H1 (cell line): ENCODE measurements at regions not wholly inside any gene's neighbourhood (a gene's known extent, or its start where the extent isn't known, plus 50 kb on each side); places are given as distances from the start of the nearest gene placed in this dataset.

Experiments
- BACH1 ChIP-seq: IDR thresholded peaks from 2 replicates; pipeline ENCODE4 v1.6.1; 2012; ENCODE audit warnings: low read length, improper control_type of control experiment
- CBX5 ChIP-seq: fragments of 300-800, 300-1000 bp; sonication (generic); IDR thresholded peaks from 2 replicates; pipeline ENCODE4 v1.7.1; 2016; ENCODE audit warnings: antibody characterized with exemption, low read length, low read depth
- SIRT6 ChIP-seq: IDR thresholded peaks from one replicate; pipeline ENCODE4 v1.7.1; 2012; ENCODE audit warnings: low read length, inconsistent platforms
- YY1 ChIP-seq: IDR thresholded peaks from 2 replicates; pipeline ENCODE4 v1.6.1; 2011; ENCODE audit warnings: low read depth, mild to moderate bottlenecking, low read length
- TF ChIP-seq, protein P1 (sequence below): fragments of 300-600 bp; sonication (generic); IDR thresholded peaks from 2 replicates; pipeline ENCODE4 v1.7.1; 2012; ENCODE audit warnings: low read length, moderate library complexity, mild to moderate bottlenecking, inconsistent platforms; ENCODE audit not compliant: insufficient replicate concordance

DNA sequence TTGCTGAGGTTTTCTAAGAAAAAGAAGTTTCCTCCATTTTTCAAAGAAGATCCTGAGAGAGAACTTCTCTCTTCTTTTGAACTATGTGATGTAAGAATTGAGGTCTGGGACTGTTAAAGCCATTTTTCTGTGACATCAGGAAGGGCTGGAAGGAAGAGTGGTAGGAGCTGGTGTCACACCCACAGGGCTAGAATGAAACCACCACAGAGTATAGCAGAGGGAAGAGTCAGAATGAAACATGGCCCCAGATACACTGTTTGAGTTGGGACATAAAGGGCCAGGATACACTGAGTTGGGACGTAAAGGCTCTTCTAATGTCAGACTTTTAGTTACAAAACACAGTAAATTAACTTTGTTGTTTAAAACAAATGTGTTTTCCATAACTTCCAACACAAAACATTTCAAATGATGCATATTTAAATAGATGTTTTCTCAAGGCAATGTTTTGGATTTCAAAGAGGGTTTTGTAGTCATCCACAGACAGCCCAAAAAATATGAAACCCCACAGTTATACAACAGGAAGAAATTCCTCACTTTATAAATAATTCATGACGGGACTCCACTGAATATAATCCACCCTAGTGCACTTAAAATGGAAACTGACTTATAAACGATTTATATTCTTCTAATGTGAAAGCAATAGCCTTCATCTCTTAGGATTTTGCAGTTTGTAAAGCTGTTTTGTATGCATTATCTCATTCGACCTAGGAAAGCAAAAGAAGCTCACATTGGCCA, 72.5 kb downstream of the LIG4 start (continued):
- TF ChIP-seq, protein P1, sequence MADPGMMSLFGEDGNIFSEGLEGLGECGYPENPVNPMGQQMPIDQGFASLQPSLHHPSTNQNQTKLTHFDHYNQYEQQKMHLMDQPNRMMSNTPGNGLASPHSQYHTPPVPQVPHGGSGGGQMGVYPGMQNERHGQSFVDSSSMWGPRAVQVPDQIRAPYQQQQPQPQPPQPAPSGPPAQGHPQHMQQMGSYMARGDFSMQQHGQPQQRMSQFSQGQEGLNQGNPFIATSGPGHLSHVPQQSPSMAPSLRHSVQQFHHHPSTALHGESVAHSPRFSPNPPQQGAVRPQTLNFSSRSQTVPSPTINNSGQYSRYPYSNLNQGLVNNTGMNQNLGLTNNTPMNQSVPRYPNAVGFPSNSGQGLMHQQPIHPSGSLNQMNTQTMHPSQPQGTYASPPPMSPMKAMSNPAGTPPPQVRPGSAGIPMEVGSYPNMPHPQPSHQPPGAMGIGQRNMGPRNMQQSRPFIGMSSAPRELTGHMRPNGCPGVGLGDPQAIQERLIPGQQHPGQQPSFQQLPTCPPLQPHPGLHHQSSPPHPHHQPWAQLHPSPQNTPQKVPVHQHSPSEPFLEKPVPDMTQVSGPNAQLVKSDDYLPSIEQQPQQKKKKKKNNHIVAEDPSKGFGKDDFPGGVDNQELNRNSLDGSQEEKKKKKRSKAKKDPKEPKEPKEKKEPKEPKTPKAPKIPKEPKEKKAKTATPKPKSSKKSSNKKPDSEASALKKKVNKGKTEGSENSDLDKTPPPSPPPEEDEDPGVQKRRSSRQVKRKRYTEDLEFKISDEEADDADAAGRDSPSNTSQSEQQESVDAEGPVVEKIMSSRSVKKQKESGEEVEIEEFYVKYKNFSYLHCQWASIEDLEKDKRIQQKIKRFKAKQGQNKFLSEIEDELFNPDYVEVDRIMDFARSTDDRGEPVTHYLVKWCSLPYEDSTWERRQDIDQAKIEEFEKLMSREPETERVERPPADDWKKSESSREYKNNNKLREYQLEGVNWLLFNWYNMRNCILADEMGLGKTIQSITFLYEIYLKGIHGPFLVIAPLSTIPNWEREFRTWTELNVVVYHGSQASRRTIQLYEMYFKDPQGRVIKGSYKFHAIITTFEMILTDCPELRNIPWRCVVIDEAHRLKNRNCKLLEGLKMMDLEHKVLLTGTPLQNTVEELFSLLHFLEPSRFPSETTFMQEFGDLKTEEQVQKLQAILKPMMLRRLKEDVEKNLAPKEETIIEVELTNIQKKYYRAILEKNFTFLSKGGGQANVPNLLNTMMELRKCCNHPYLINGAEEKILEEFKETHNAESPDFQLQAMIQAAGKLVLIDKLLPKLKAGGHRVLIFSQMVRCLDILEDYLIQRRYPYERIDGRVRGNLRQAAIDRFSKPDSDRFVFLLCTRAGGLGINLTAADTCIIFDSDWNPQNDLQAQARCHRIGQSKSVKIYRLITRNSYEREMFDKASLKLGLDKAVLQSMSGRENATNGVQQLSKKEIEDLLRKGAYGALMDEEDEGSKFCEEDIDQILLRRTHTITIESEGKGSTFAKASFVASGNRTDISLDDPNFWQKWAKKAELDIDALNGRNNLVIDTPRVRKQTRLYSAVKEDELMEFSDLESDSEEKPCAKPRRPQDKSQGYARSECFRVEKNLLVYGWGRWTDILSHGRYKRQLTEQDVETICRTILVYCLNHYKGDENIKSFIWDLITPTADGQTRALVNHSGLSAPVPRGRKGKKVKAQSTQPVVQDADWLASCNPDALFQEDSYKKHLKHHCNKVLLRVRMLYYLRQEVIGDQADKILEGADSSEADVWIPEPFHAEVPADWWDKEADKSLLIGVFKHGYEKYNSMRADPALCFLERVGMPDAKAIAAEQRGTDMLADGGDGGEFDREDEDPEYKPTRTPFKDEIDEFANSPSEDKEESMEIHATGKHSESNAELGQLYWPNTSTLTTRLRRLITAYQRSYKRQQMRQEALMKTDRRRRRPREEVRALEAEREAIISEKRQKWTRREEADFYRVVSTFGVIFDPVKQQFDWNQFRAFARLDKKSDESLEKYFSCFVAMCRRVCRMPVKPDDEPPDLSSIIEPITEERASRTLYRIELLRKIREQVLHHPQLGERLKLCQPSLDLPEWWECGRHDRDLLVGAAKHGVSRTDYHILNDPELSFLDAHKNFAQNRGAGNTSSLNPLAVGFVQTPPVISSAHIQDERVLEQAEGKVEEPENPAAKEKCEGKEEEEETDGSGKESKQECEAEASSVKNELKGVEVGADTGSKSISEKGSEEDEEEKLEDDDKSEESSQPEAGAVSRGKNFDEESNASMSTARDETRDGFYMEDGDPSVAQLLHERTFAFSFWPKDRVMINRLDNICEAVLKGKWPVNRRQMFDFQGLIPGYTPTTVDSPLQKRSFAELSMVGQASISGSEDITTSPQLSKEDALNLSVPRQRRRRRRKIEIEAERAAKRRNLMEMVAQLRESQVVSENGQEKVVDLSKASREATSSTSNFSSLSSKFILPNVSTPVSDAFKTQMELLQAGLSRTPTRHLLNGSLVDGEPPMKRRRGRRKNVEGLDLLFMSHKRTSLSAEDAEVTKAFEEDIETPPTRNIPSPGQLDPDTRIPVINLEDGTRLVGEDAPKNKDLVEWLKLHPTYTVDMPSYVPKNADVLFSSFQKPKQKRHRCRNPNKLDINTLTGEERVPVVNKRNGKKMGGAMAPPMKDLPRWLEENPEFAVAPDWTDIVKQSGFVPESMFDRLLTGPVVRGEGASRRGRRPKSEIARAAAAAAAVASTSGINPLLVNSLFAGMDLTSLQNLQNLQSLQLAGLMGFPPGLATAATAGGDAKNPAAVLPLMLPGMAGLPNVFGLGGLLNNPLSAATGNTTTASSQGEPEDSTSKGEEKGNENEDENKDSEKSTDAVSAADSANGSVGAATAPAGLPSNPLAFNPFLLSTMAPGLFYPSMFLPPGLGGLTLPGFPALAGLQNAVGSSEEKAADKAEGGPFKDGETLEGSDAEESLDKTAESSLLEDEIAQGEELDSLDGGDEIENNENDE: no peak
- TF ChIP-seq YY1: no peak
- no peak for TF ChIP-seq CBX5
- TF ChIP-seq SIRT6: no peak
- no peak for TF ChIP-seq BACH1
